Neuronal stem cell (in vitro differentiated cells): ENCODE measurements at regions not wholly inside any gene's neighbourhood (a gene's known extent, or its start where the extent isn't known, plus 50 kb on each side); places are given as distances from the start of the nearest gene placed in this dataset.

Experiments
- DNase-seq: peaks from one replicate; pipeline ENCODE4 v3.0.0-alpha.2; 2013; ENCODE audit warnings: low spot score
- H2AFZ ChIP-seq: one replicate; pipeline ENCODE4 v1.6.1; 2013; ENCODE audit warnings: mild to moderate bottlenecking, low read length, inconsistent platforms
- H2AK5ac ChIP-seq: 2 replicates; pipeline ENCODE4 v1.6.1; 2013; ENCODE audit warnings: low read depth, mild to moderate bottlenecking, inconsistent platforms, low read length, moderate library complexity, mixed read lengths
- H2BK120ac ChIP-seq: 2 replicates; pipeline ENCODE4 v1.6.1; 2013; ENCODE audit warnings: low read depth, mild to moderate bottlenecking, inconsistent platforms, low read length, moderate library complexity, mixed read lengths
- H2BK12ac ChIP-seq: one replicate; pipeline ENCODE4 v1.6.1; 2013; ENCODE audit warnings: low read length, inconsistent platforms
- H2BK15ac ChIP-seq: 2 replicates; pipeline ENCODE4 v1.6.1; 2013; ENCODE audit warnings: mild to moderate bottlenecking, low read length, inconsistent platforms, mixed read lengths
- H2BK5ac ChIP-seq: one replicate; pipeline ENCODE4 v1.6.1; 2013; ENCODE audit warnings: inconsistent platforms, mild to moderate bottlenecking, low read length, moderate library complexity
- H3K14ac ChIP-seq: one replicate; pipeline ENCODE4 v1.6.1; 2013; ENCODE audit warnings: low read length, inconsistent platforms
- H3K18ac ChIP-seq: 2 replicates; pipeline ENCODE4 v1.6.1; 2013; ENCODE audit warnings: low read length, inconsistent platforms
- H3K23ac ChIP-seq: 2 replicates; pipeline ENCODE4 v1.6.1; 2013; ENCODE audit warnings: low read depth, mild to moderate bottlenecking, mixed read lengths, low read length, inconsistent platforms; ENCODE audit not compliant: poor library complexity
- H3K27ac ChIP-seq: replicated peaks from 3 replicates; pipeline ENCODE4 v1.5.1; 2013; ENCODE audit warnings: low read length, inconsistent platforms
- H3K27me3 ChIP-seq, 3 experiments: 2 replicates each; pipeline ENCODE4 v1.6.1; 2013; ENCODE audit warnings: low read length in 3 of 3, mild to moderate bottlenecking in 2 of 3, inconsistent platforms in 1 of 3, low read depth in 1 of 3, mixed read lengths in 1 of 3, moderate library complexity in 1 of 3; ENCODE audit not compliant: control insufficient read depth in 3 of 3, insufficient read depth in 3 of 3
- H3K36me3 ChIP-seq, 2 donors: replicated peaks in 1 of 2; 2 replicates each; pipeline ENCODE4 v1.6.1; 2013; ENCODE audit warnings: low read length in 2 of 2; ENCODE audit not compliant: control insufficient read depth in 2 of 2, insufficient read depth in 2 of 2
- H3K4ac ChIP-seq: 2 replicates; pipeline ENCODE4 v1.6.1; 2013; ENCODE audit warnings: inconsistent platforms, mild to moderate bottlenecking, low read length, moderate library complexity
- H3K4me1 ChIP-seq, 2 donors: 1 replicate in 1 of 2; 2 replicates in 1 of 2; pipeline ENCODE4 v1.6.1; 2013; ENCODE audit warnings: low read length in 2 of 2, low read depth in 1 of 2; ENCODE audit not compliant: control insufficient read depth in 2 of 2, insufficient read depth in 1 of 2
- H3K4me2 ChIP-seq: one replicate; pipeline ENCODE4 v1.6.1; 2013; ENCODE audit warnings: mild to moderate bottlenecking, low read length, inconsistent platforms; ENCODE audit not compliant: insufficient read depth, poor library complexity, severe bottlenecking
- H3K4me3 ChIP-seq, 2 donors: 2 replicates each; pipeline ENCODE4 v1.5.1; 2013; ENCODE audit warnings: low read length in 2 of 2, mild to moderate bottlenecking in 2 of 2, inconsistent platforms in 1 of 2, moderate library complexity in 1 of 2
- H3K79me1 ChIP-seq: one replicate; pipeline ENCODE4 v1.6.1; 2013; ENCODE audit warnings: low read depth, mild to moderate bottlenecking, inconsistent platforms, low read length, moderate library complexity
- H3K9ac ChIP-seq: one replicate; pipeline ENCODE4 v1.6.1; 2013; ENCODE audit warnings: mild to moderate bottlenecking, low read depth, low read length, inconsistent platforms; ENCODE audit not compliant: poor library complexity
- H3K9me3 ChIP-seq, 2 donors: replicated peaks in 1 of 2; 2 replicates each; pipeline versions ENCODE3 to v1.6.1; 2013; ENCODE audit warnings: low read length in 2 of 2, mild to moderate bottlenecking in 2 of 2, inconsistent platforms in 1 of 2, low read depth in 1 of 2, mixed read lengths in 1 of 2, moderate library complexity in 1 of 2; ENCODE audit not compliant: control insufficient read depth in 2 of 2, insufficient read depth in 1 of 2
- H4K8ac ChIP-seq: one replicate; pipeline ENCODE4 v1.6.1; 2013; ENCODE audit warnings: low read depth, mild to moderate bottlenecking, inconsistent platforms, low read length, moderate library complexity
- H4K91ac ChIP-seq: one replicate; pipeline ENCODE4 v1.6.1; 2013; ENCODE audit warnings: low read length, low read depth, mild to moderate bottlenecking, inconsistent platforms; ENCODE audit not compliant: poor library complexity
- WGBS, 2 donors: extraction: QIAGEN DNeasy Blood & Tissue Kit; methylation state at CpG; one replicate each; pipeline ENCODE4 v1.1.7; 2013; ENCODE audit warnings: missing lambda C conversion rate in 2 of 2, mixed read lengths in 1 of 2; ENCODE audit not compliant: insufficient read length in 2 of 2, insufficient replicate concordance in 1 of 2; ENCODE audit errors: extremely low coverage in 2 of 2; 5-methylcytosine and 5-hydroxymethylcytosine counted together

GRCh38 chr22:22743128-22743760 lies 98.8 kb downstream of the GGTLC2 start:
- no peak overlapping the region for H2AK5ac ChIP-seq
- no peak for DNase-seq
- WGBS, 2 donors: no CpG with 5 or more reads among the region's 3 CpGs

DNA sequence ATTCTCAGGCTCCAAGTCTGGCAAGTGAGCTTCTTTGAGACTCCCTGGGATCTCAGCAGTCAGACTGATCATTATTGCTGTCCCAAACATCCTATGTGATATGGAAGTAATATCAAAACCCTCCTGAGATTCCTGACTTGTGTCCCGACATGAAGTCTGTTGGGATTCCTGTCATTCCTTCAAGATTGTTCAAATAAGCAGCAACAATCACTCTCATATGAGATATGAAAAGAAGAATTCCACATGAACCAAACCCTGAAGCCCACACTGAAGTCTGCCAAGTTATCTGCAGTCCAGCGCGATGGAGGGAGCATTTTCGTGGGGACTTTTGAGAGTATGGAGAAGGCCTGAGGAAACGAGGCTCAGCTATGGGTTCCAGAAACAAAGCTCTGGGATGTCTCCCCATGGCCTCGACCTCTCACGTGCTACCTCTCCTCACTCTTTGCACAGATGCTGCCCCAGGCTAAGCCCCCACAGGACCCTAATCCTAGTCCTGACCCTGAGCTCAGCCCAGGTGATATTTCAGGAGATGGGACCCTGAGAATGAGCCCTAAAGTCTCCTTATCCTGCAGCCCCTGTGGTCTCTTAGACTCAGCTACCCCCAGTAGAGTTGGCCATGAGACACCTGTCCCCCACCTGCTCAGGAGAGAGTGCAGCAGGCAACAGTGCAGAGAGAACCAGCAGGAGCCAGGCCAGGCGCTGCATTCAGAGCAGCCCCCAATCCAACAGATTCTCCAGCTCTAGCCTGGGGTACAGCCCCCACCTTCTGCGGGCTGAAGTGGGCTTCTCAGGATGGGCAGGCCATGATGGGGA lies 100.2 kb downstream of the GGTLC2 start:
- WGBS, 2 donors: no CpG with 5 or more reads among the region's 9 CpGs
- Histone ChIP-seq H2AK5ac (no peak overlapping the region), H3K27ac (no peak overlapping the region)

More at GRCh38 chr22:22743128-22743760, 98.8 kb downstream of the GGTLC2 start:
- H3K79me1 ChIP-seq: no peaks in the 10 kb centered on the region
- H3K4me2 ChIP-seq: no peak overlapping the region
- H3K23ac ChIP-seq: no peak overlapping the region
- H2BK5ac ChIP-seq: no peak overlapping the region
- no peak overlapping the region for H3K18ac ChIP-seq
- no peak overlapping the region for H3K4me3 ChIP-seq
- H3K4ac ChIP-seq: no peak overlapping the region
- no peak overlapping the region for H3K14ac ChIP-seq
- H2BK15ac ChIP-seq: no peak overlapping the region
- no peak overlapping the region for H3K9ac ChIP-seq
- H3K27ac ChIP-seq: no peak overlapping the region
- no peaks in the 10 kb centered on the region for H3K36me3 ChIP-seq
- no peaks in the 10 kb centered on the region for H3K4me1 ChIP-seq
- no peaks in the 10 kb centered on the region for H3K27me3 ChIP-seq
- no peak overlapping the region for H4K8ac ChIP-seq
- H2BK12ac ChIP-seq: no peak overlapping the region
- no peak overlapping the region for H4K91ac ChIP-seq
- no peak overlapping the region for H2BK120ac ChIP-seq
- H3K9me3 ChIP-seq: no peaks in the 10 kb centered on the region
- no peak overlapping the region for H2AFZ ChIP-seq

GRCh38 chr22:22745225-22746060 lies 101.0 kb downstream of the GGTLC2 start:
- H3K18ac ChIP-seq: peak overlapping the region; percentile 16
- H3K4me3 ChIP-seq: no peak overlapping the region
- no peak overlapping the region for H2AK5ac ChIP-seq
- H3K9ac ChIP-seq: no peak overlapping the region
- no peak overlapping the region for H3K4ac ChIP-seq
- H4K91ac ChIP-seq: no peak overlapping the region
- no peaks in the 10 kb centered on the region for H3K9me3 ChIP-seq
- H3K79me1 ChIP-seq: no peaks in the 10 kb centered on the region
- no peak overlapping the region for H2BK5ac ChIP-seq
- no peaks in the 10 kb centered on the region for H3K27me3 ChIP-seq
- no peaks in the 10 kb centered on the region for H3K36me3 ChIP-seq
- H3K4me2 ChIP-seq: no peak overlapping the region
- no peak overlapping the region for H2BK15ac ChIP-seq
- H4K8ac ChIP-seq: no peak overlapping the region
- H2AFZ ChIP-seq: no peak overlapping the region
- H3K27ac ChIP-seq: no peak overlapping the region
- H2BK12ac ChIP-seq: no peak overlapping the region
- no CpG with 5 or more reads among the region's 8 CpGs for WGBS, 2 donors
- no peak overlapping the region for H2BK120ac ChIP-seq
- peak overlapping the region; percentile 87 for H3K23ac ChIP-seq
- H3K4me1 ChIP-seq: no peaks in the 10 kb centered on the region
- no peak overlapping the region for H3K14ac ChIP-seq
- peak; percentile 15 for DNase-seq

More for the DNA sequence above, 100.2 kb downstream of the GGTLC2 start:
- Histone ChIP-seq H3K27me3 (no peaks in the 10 kb centered on the region), H3K4me1 (no peaks in the 10 kb centered on the region), H2AFZ (no peak overlapping the region), H3K79me1 (no peaks in the 10 kb centered on the region), H3K23ac (peak overlapping the region; percentile 87), H2BK12ac (no peak overlapping the region), H3K9ac (no peak overlapping the region), H3K4me3 (no peak overlapping the region), H2BK120ac (no peak overlapping the region), H3K4me2 (no peak overlapping the region), H2BK15ac (no peak overlapping the region), H4K91ac (no peak overlapping the region), H3K9me3 (no peaks in the 10 kb centered on the region), H3K18ac (peak overlapping the region; percentile 16), H3K4ac (no peak overlapping the region), H2BK5ac (no peak overlapping the region), H3K14ac (no peak overlapping the region), H3K36me3 (no peaks in the 10 kb centered on the region), H4K8ac (no peak overlapping the region)
- no peak for DNase-seq
